Esophagus muscularis mucosa (tissue), 4 donors: ENCODE measurements at regions not wholly inside any gene's neighbourhood (a gene's known extent, or its start where the extent isn't known, plus 50 kb on each side); places are given as distances from the start of the nearest gene placed in this dataset.
"Not testable (repeated sequence)": the region's sequence is repeated elsewhere in the genome, so short reads cannot be mapped to it uniquely, and the experiment has no call there.

ENCODE experiments used
- DNase-seq: peaks from one replicate; pipeline ENCODE4 v3.0.0-alpha.2; 2017; ENCODE audit errors: extremely low spot score
- H3K27ac ChIP-seq, 4 donors: fragments of 200-600 bp; sonication (generic); replicated peaks in 1 of 4; 1 replicate in 3 of 4; 2 replicates in 1 of 4; pipeline ENCODE4 v1.5.1; 2016 to 2019; ENCODE audit warnings: mild to moderate bottlenecking in 1 of 4
- H3K27me3 ChIP-seq, 4 donors: fragments of 200-600 bp; sonication (generic); one replicate each; pipeline versions ENCODE4 v1.5.1 to v1.6.0; 2016 to 2019
- H3K36me3 ChIP-seq, 4 donors: fragments of 200-600 bp; sonication (generic); one replicate each; pipeline ENCODE4 v1.5.1; 2016 to 2019
- H3K4me1 ChIP-seq, 4 donors: fragments of 200-600 bp; sonication (generic); one replicate each; pipeline ENCODE4 v1.5.1; 2016 to 2019
- H3K4me3 ChIP-seq, 4 donors: fragments of 200-600 bp; sonication (generic); 1 replicate in 2 of 4; 2 replicates in 2 of 4; pipeline ENCODE4 v1.5.1; 2016 to 2019; ENCODE audit warnings: mild to moderate bottlenecking in 4 of 4, moderate library complexity in 1 of 4
- H3K9me3 ChIP-seq, 4 donors: fragments of 200-600 bp; sonication (generic); 1 replicate in 3 of 4; 2 replicates in 1 of 4; pipeline ENCODE4 v1.5.1; 2016 to 2019
- CTCF ChIP-seq, 3 experiments: fragments of 200-600 bp in 2 of 3; fragments of 450-650 bp in 1 of 3; sonication (generic) in 2 of 3; IDR thresholded peaks; one replicate each; pipeline ENCODE4 v1.5.1; 2017 to 2019; ENCODE audit warnings: antibody characterized with exemption in 3 of 3, mild to moderate bottlenecking in 2 of 3, moderate library complexity in 1 of 3
- EP300 ChIP-seq: sonication (generic); formaldehyde crosslinking; IDR thresholded peaks from one replicate; pipeline ENCODE4 v1.6.1; 2017; ENCODE audit warnings: antibody characterized with exemption
- POLR2A ChIP-seq: fragments of 450-650 bp; IDR thresholded peaks from one replicate; pipeline ENCODE4 v1.6.1; 2017; ENCODE audit warnings: antibody characterized with exemption, moderate library complexity, mild to moderate bottlenecking, low read depth
- POLR2AphosphoS5 ChIP-seq, 2 donors: sonication (generic); formaldehyde crosslinking; IDR thresholded peaks; one replicate each; pipeline ENCODE4 v1.6.1; 2017; ENCODE audit warnings: antibody characterized with exemption in 2 of 2
- WGBS: methylation state at CpG from one replicate; pipeline ENCODE4 v1.1.5; 2018; 5-methylcytosine and 5-hydroxymethylcytosine counted together
- intact Hi-C: fragments of 100-400 bp; cut with DNase I; formaldehyde crosslinking; loops from one replicate; pipeline ENCODE4 v1.15.1; 2023

- Histone ChIP-seq H3K9me3 (no peaks in the 10 kb centered on the region), H3K36me3 (no peaks in the 10 kb centered on the region), H3K4me3 (no peak overlapping the region), H3K27me3 (no peaks in the 10 kb centered on the region), H3K4me1 (no peaks in the 10 kb centered on the region), H3K27ac (no peak overlapping the region)
- TF ChIP-seq CTCF (IDR thresholded peaks at IDR 0.05) (no peak), EP300 (no peak), POLR2A (no peak), POLR2AphosphoS5 (IDR thresholded peaks at IDR 0.05) (no peak)
- no peak for DNase-seq
- WGBS, result 61% methylated on average over 3 of the region's 3 CpGs
- intact Hi-C loops, result no loop called here
Observed at GRCh38 chr2:62393293-62393692, 112.7 kb downstream of the TMEM17 start.

- Histone ChIP-seq H3K36me3 (no peaks in the 10 kb centered on the region), H3K4me1 (no peaks in the 10 kb centered on the region), H3K27me3 (no peaks in the 10 kb centered on the region), H3K27ac (no peak overlapping the region), H3K9me3 (no peaks in the 10 kb centered on the region), H3K4me3 (no peak overlapping the region)
- no peak for TF ChIP-seq EP300
- no peak for TF ChIP-seq CTCF (IDR thresholded peaks at IDR 0.05)
- TF ChIP-seq POLR2AphosphoS5 (IDR thresholded peaks at IDR 0.05), result no peak
- no peak for TF ChIP-seq POLR2A
- DNase-seq, result no peak
- WGBS, result 65% methylated on average over 1 of the region's 1 CpG
- intact Hi-C loops, result no loop called here
Observed at GRCh38 chr2:62391696-62392095, 114.3 kb downstream of the TMEM17 start.

GRCh38 chr2:62386378-62386777 lies 119.6 kb downstream of the TMEM17 start:
- H3K27ac ChIP-seq, DNase-seq, H3K4me1 ChIP-seq, H3K4me3 ChIP-seq, H3K27me3 ChIP-seq, intact Hi-C loops, H3K36me3 ChIP-seq, H3K9me3 ChIP-seq: not testable (repeated sequence)
- WGBS, result 100% methylated on average over 1 of the region's 2 CpGs

- Histone ChIP-seq H3K27me3 (no peaks in the 10 kb centered on the region), H3K4me3 (no peak overlapping the region), H3K4me1 (peaks cover 0 to 6% (median 0%) of the 10 kb centered on the region in 4 donors), H3K27ac (no peak overlapping the region), H3K36me3 (no peaks in the 10 kb centered on the region), H3K9me3 (no peaks in the 10 kb centered on the region)
- DNase-seq, result no peak
- WGBS, result 84% methylated on average over 5 of the region's 5 CpGs
- intact Hi-C loops, result no loop called here
- TF ChIP-seq POLR2AphosphoS5 (IDR thresholded peaks at IDR 0.05), result no peak
- no peak for TF ChIP-seq CTCF (IDR thresholded peaks at IDR 0.05)
- TF ChIP-seq EP300, result no peak
- no peak for TF ChIP-seq POLR2A
Observed at GRCh38 chr2:62383846-62384245, 122.1 kb downstream of the TMEM17 start.

GRCh38 chr2:62382757-62383156 lies 123.2 kb downstream of the TMEM17 start:
- H3K27me3 ChIP-seq, result no peaks in the 10 kb centered on the region
- H3K4me1 ChIP-seq, result peaks cover 0 to 6% (median 0%) of the 10 kb centered on the region in 4 donors
- no peaks in the 10 kb centered on the region for H3K36me3 ChIP-seq
- no peaks in the 10 kb centered on the region for H3K9me3 ChIP-seq
- TF ChIP-seq CTCF (IDR thresholded peaks at IDR 0.05), result no peak
- TF ChIP-seq POLR2AphosphoS5 (IDR thresholded peaks at IDR 0.05), result no peak
- TF ChIP-seq POLR2A, result no peak
- TF ChIP-seq EP300, result no peak
- intact Hi-C loops, result no loop called here
- no peak for DNase-seq
- H3K27ac ChIP-seq, result no peak overlapping the region
- H3K4me3 ChIP-seq, result no peak overlapping the region
- 59% methylated on average over 2 of the region's 2 CpGs for WGBS
